ENCODE measurements at regions not wholly inside any gene's neighbourhood (a gene's known extent, or its start where the extent isn't known, plus 50 kb on each side); places are given as distances from the start of the nearest gene placed in this dataset.

GRCh38 chr15:60235951-60236710 lies 161.7 kb downstream of the ANXA2 start:
- no peaks in the 10 kb centered on the region for H3K27me3 ChIP-seq
- no peak for TF ChIP-seq CTCF (IDR thresholded peaks at IDR 0.05)
- no peaks in the 10 kb centered on the region for H3K9me3 ChIP-seq

GRCh38 chr15:60237446-60237845 lies 160.3 kb downstream of the ANXA2 start:
- H3K4me3 ChIP-seq (ENCODE audit: low read depth in 1 of 2, low read length in 1 of 2), result no peak overlapping the region
- H3K27me3 ChIP-seq, result no peaks in the 10 kb centered on the region
- no peak for TF ChIP-seq CTCF (IDR thresholded peaks at IDR 0.05)
- no peaks in the 10 kb centered on the region for H3K36me3 ChIP-seq
- no peaks in the 10 kb centered on the region for H3K4me1 ChIP-seq (ENCODE audit: control insufficient read depth in 1 of 2, insufficient read depth in 1 of 2, low read depth in 1 of 2, low read length in 1 of 2)
- H3K9me3 ChIP-seq, result no peaks in the 10 kb centered on the region
- no peak overlapping the region for H3K27ac ChIP-seq

More at GRCh38 chr15:60235951-60236710, 161.7 kb downstream of the ANXA2 start:
- no peaks in the 10 kb centered on the region for H3K36me3 ChIP-seq
- no peak overlapping the region for H3K4me3 ChIP-seq (ENCODE audit: low read depth in 1 of 2, low read length in 1 of 2)
- H3K27ac ChIP-seq, result no peak overlapping the region
- no peaks in the 10 kb centered on the region for H3K4me1 ChIP-seq (ENCODE audit: control insufficient read depth in 1 of 2, insufficient read depth in 1 of 2, low read depth in 1 of 2, low read length in 1 of 2)

GRCh38 chr15:60243769-60244168 lies 154.0 kb downstream of the ANXA2 start:
- TF ChIP-seq CTCF (IDR thresholded peaks at IDR 0.05), result no peak
- H3K9me3 ChIP-seq, result no peaks in the 10 kb centered on the region
- no peaks in the 10 kb centered on the region for H3K36me3 ChIP-seq
- no peak overlapping the region for H3K4me3 ChIP-seq (ENCODE audit: low read depth in 1 of 2, low read length in 1 of 2)
- H3K4me1 ChIP-seq (ENCODE audit: control insufficient read depth in 1 of 2, insufficient read depth in 1 of 2, low read depth in 1 of 2, low read length in 1 of 2), result no peaks in the 10 kb centered on the region
- no peak overlapping the region for H3K27ac ChIP-seq
- H3K27me3 ChIP-seq, result no peaks in the 10 kb centered on the region

- no peaks in the 10 kb centered on the region for H3K27me3 ChIP-seq
- no peak overlapping the region for H3K4me3 ChIP-seq (ENCODE audit: low read depth in 1 of 2, low read length in 1 of 2)
- H3K27ac ChIP-seq, result no peak overlapping the region
- no peak for TF ChIP-seq CTCF (IDR thresholded peaks at IDR 0.05)
- H3K4me1 ChIP-seq (ENCODE audit: control insufficient read depth in 1 of 2, insufficient read depth in 1 of 2, low read depth in 1 of 2, low read length in 1 of 2), result no peaks in the 10 kb centered on the region
- H3K36me3 ChIP-seq, result no peaks in the 10 kb centered on the region
- H3K9me3 ChIP-seq, result no peaks in the 10 kb centered on the region
Observed at GRCh38 chr15:60244813-60245212, 153.0 kb downstream of the ANXA2 start.

GRCh38 chr15:60250316-60250715 lies 147.5 kb downstream of the ANXA2 start:
- Histone ChIP-seq H3K27me3 (no peaks in the 10 kb centered on the region), H3K4me1 (ENCODE audit: control insufficient read depth in 1 of 2, insufficient read depth in 1 of 2, low read depth in 1 of 2, low read length in 1 of 2) (no peaks in the 10 kb centered on the region), H3K9me3 (no peaks in the 10 kb centered on the region), H3K27ac (no peak overlapping the region), H3K36me3 (no peaks in the 10 kb centered on the region), H3K4me3 (ENCODE audit: low read depth in 1 of 2, low read length in 1 of 2) (no peak overlapping the region)
- no peak for TF ChIP-seq CTCF (IDR thresholded peaks at IDR 0.05)
